H1 (cell line): ENCODE measurements at regions not wholly inside any gene's neighbourhood (a gene's known extent, or its start where the extent isn't known, plus 50 kb on each side); places are given as distances from the start of the nearest gene placed in this dataset.

Experiments
- BACH1 ChIP-seq: IDR thresholded peaks from 2 replicates; pipeline ENCODE4 v1.6.1; 2012; ENCODE audit warnings: low read length, improper control_type of control experiment
- CTCF ChIP-seq, 3 experiments: IDR thresholded peaks; 1 replicate in 2 of 3; 2 replicates in 1 of 3; pipeline versions ENCODE4 v1.5.1 to v1.6.1; 2011; ENCODE audit warnings: low read length in 3 of 3, mild to moderate bottlenecking in 3 of 3, inconsistent platforms in 2 of 3, low read depth in 1 of 3, moderate library complexity in 1 of 3; ENCODE audit not compliant: insufficient read depth in 1 of 3; ENCODE audit errors: control extremely low read depth in 1 of 3
- GABPA ChIP-seq: IDR thresholded peaks from 2 replicates; pipeline ENCODE4 v1.6.1; 2011; ENCODE audit warnings: mild to moderate bottlenecking, low read length, moderate library complexity, borderline replicate concordance; ENCODE audit not compliant: insufficient read depth
- HDAC2 ChIP-seq, 2 experiments: fragments of 300-600 bp in 1 of 2; sonication (generic) in 1 of 2; IDR thresholded peaks; 2 replicates each; pipeline ENCODE4 v1.6.1; 2011 to 2012; ENCODE audit warnings: low read depth in 2 of 2, low read length in 2 of 2, mild to moderate bottlenecking in 2 of 2, moderate library complexity in 2 of 2, borderline replicate concordance in 1 of 2, inconsistent platforms in 1 of 2
- NANOG ChIP-seq: IDR thresholded peaks from 2 replicates; pipeline ENCODE4 v1.6.1; 2011; ENCODE audit warnings: low read length, low read depth, mild to moderate bottlenecking, inconsistent platforms; ENCODE audit not compliant: insufficient read depth, poor library complexity, severe bottlenecking
- NRF1 ChIP-seq: IDR thresholded peaks from 2 replicates; pipeline ENCODE4 v1.6.1; 2011; ENCODE audit warnings: mild to moderate bottlenecking, low read depth, low read length, improper control_type of control experiment
- POLR2A ChIP-seq, 2 experiments: IDR thresholded peaks; 1 replicate in 1 of 2; 2 replicates in 1 of 2; pipeline ENCODE4 v1.6.1; 2011; ENCODE audit warnings: low read depth in 2 of 2, low read length in 2 of 2, mild to moderate bottlenecking in 2 of 2; ENCODE audit errors: control extremely low read depth in 1 of 2
- POLR2AphosphoS5 ChIP-seq: IDR thresholded peaks from 2 replicates; pipeline ENCODE4 v1.6.1; 2011; ENCODE audit warnings: low read depth, low read length
- SP2 ChIP-seq: IDR thresholded peaks from 2 replicates; pipeline ENCODE4 v1.6.1; 2012; ENCODE audit warnings: mild to moderate bottlenecking, low read length, inconsistent platforms
- TAF7 ChIP-seq: optimal IDR thresholded peaks from 2 replicates; pipeline ENCODE3; 2011; ENCODE audit warnings: low read depth, mild to moderate bottlenecking, inconsistent platforms, low read length, moderate library complexity, borderline replicate concordance
- TEAD4 ChIP-seq: IDR thresholded peaks from 2 replicates; pipeline ENCODE4 v1.6.1; 2012; ENCODE audit warnings: low read depth, low read length, inconsistent platforms, mixed read lengths
- TF ChIP-seq, protein P1 (sequence below): IDR thresholded peaks from 2 replicates; pipeline ENCODE4 v1.6.1; 2012; ENCODE audit warnings: inconsistent platforms

GRCh38 chr2:109722026-109722425, 72.1 kb upstream of the RGPD5 start:
- TF ChIP-seq TEAD4 (no peak), NANOG (no peak), POLR2AphosphoS5 (no peak), TAF7 (no peak), POLR2A (IDR thresholded peaks at IDR 0.05; ENCODE audit: control extremely low read depth in 1 of 2, low read depth in 2 of 2, low read length in 2 of 2) (no peak), NRF1 (no peak), CTCF (IDR thresholded peaks at IDR 0.05; ENCODE audit: control extremely low read depth in 1 of 3, insufficient read depth in 1 of 3, low read depth in 1 of 3, low read length in 3 of 3) (no peak), SP2 (no peak), GABPA (no peak), HDAC2 (IDR thresholded peaks at IDR 0.05; ENCODE audit: borderline replicate concordance in 1 of 2, low read depth in 2 of 2, low read length in 2 of 2) (no peak), BACH1 (no peak)
- TF ChIP-seq, protein P1, sequence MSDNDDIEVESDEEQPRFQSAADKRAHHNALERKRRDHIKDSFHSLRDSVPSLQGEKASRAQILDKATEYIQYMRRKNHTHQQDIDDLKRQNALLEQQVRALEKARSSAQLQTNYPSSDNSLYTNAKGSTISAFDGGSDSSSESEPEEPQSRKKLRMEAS = no peak
